ENCODE measurements at regions not wholly inside any gene's neighbourhood (a gene's known extent, or its start where the extent isn't known, plus 50 kb on each side); places are given as distances from the start of the nearest gene placed in this dataset.

- peaks cover 6% of the 10 kb centered on the region for H3K4me1 Mint-ChIP-seq (ENCODE audit: low read depth)
- H3K9me3 Mint-ChIP-seq = no peaks in the 10 kb centered on the region
- TF ChIP-seq, protein P1, sequence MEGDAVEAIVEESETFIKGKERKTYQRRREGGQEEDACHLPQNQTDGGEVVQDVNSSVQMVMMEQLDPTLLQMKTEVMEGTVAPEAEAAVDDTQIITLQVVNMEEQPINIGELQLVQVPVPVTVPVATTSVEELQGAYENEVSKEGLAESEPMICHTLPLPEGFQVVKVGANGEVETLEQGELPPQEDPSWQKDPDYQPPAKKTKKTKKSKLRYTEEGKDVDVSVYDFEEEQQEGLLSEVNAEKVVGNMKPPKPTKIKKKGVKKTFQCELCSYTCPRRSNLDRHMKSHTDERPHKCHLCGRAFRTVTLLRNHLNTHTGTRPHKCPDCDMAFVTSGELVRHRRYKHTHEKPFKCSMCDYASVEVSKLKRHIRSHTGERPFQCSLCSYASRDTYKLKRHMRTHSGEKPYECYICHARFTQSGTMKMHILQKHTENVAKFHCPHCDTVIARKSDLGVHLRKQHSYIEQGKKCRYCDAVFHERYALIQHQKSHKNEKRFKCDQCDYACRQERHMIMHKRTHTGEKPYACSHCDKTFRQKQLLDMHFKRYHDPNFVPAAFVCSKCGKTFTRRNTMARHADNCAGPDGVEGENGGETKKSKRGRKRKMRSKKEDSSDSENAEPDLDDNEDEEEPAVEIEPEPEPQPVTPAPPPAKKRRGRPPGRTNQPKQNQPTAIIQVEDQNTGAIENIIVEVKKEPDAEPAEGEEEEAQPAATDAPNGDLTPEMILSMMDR (IDR thresholded peaks at IDR 0.05) = no peak
- DNase-seq = peak; percentile 55
- ChIA-PET POLR2A (no interaction called here), CTCF (interaction anchor here (0.6 to 1.1 kb wide), 6 partner anchors 10 to 824 kb away, joined by 3 to 5 read pairs (median 3); no protein-coding TSS in a partner anchor)
- peak; percentile 50 for ATAC-seq
- no peak overlapping the region for H3K4me3 Mint-ChIP-seq
- H3K27me3 Mint-ChIP-seq = peaks cover 2% of the 10 kb centered on the region
- no peak overlapping the region for H3K27ac Mint-ChIP-seq
- intact Hi-C loops (cut with micrococcal nuclease) = no loop called here
- H3K36me3 Mint-ChIP-seq (ENCODE audit: low read depth) = no peaks in the 10 kb centered on the region
These were observed 60.6 kb upstream of the TMCC3 start for GRCh38 chr12:94710933-94711332.

DNA sequence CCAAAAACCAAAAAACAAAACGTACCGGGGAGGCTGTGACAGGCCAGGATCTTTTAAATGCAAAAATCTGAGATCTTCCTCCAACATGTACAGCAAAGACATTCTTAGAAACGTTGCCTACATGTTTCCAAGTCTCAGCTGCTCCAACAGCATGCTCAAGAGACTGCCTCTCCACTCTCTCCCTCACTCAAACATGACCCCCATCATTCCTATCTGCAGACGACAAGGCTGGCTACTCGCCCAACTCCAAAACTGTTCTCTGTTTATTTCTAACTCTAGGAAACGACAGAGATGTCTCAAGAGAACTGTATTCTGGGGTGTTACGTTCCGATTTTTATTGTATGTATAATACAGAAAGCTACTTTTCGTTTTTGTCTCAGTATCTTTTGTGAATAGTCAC, 57.5 kb upstream of the TMCC3 start:
- Mint-ChIP-seq H3K27ac (no peak overlapping the region), H3K4me1 (ENCODE audit: low read depth) (peaks cover 6% of the 10 kb centered on the region), H3K9me3 (no peaks in the 10 kb centered on the region), H3K36me3 (ENCODE audit: low read depth) (no peaks in the 10 kb centered on the region), H3K27me3 (peaks cover 2% of the 10 kb centered on the region), H3K4me3 (no peak overlapping the region)
- TF ChIP-seq, protein P1 (IDR thresholded peaks at IDR 0.05) = no peak
- no peak for DNase-seq
- CTCF ChIA-PET = interaction anchor here (2.4 kb wide), 1 partner anchor 168 kb away, joined by 8 read pairs; no protein-coding TSS in a partner anchor
- ATAC-seq = no peak
- POLR2A ChIA-PET = no interaction called here
- intact Hi-C loops (cut with micrococcal nuclease) = no loop called here

DNA sequence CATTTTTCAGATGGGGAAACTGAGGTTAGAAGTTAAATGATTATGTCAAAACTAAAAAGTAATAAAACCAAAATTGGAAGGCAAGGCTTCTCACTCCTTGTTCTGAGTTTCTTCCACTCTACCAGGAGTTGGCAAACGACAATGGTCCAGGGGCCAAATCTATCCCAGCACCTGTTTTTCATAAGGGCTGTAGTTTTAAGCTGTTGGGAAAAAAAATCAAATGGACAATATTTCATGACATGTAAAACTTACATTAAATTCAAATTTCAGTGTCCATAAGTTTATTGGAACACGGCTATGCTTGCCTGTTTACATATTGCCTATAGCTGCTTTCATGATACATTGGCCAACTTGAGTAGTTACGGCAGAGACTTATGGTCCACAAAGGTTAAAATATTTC, 56.7 kb upstream of the TMCC3 start:
- no peak for ATAC-seq
- TF ChIP-seq, protein P1 (IDR thresholded peaks at IDR 0.05) = no peak
- no peak for DNase-seq
- Mint-ChIP-seq H3K9me3 (no peaks in the 10 kb centered on the region), H3K4me1 (ENCODE audit: low read depth) (peaks cover 6% of the 10 kb centered on the region), H3K36me3 (ENCODE audit: low read depth) (no peaks in the 10 kb centered on the region), H3K27ac (no peak overlapping the region), H3K27me3 (peaks cover 2% of the 10 kb centered on the region), H3K4me3 (no peak overlapping the region)
- POLR2A ChIA-PET = no interaction called here
- CTCF ChIA-PET = interaction anchor here (2.4 kb wide), 1 partner anchor 169 kb away, joined by 8 read pairs; no protein-coding TSS in a partner anchor
- intact Hi-C loops (cut with micrococcal nuclease) = no loop called here

- intact Hi-C loops (cut with micrococcal nuclease) = no loop called here
- H3K27me3 Mint-ChIP-seq = peaks cover 2% of the 10 kb centered on the region
These were observed 55.9 kb upstream of the TMCC3 start for GRCh38 chr12:94706250-94706661.

DNA sequence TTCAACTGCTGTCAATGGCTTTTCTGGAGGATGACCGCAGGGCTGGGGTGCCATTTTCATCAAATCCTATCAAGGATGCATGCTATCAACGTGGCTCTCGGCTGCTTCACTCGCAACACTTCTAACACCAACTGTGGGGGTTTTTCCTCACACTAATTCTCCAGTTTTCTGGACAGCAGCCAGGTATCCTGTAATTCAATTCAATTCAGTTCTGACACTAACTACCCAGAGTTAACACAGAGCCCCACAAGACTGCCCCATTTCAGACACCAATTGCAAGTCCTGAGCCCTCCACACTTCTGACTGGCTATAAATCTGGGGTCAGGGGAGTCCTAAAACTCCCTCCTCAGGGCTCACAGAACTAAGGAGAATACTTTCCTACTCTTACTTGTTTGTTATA, 55.3 kb upstream of the TMCC3 start:
- TF ChIP-seq, protein P1 (IDR thresholded peaks at IDR 0.05) = no peak
- no peaks in the 10 kb centered on the region for H3K9me3 Mint-ChIP-seq
- intact Hi-C loops (cut with micrococcal nuclease) = no loop called here
- no peak for ATAC-seq
- CTCF ChIA-PET = interaction anchor here (1.0 kb wide), 1 partner anchor 9 kb away, joined by 4 read pairs; no protein-coding TSS in a partner anchor
- no peaks in the 10 kb centered on the region for H3K36me3 Mint-ChIP-seq (ENCODE audit: low read depth)
- no peak overlapping the region for H3K27ac Mint-ChIP-seq
- POLR2A ChIA-PET = no interaction called here
- DNase-seq = no peak
- no peak overlapping the region for H3K4me3 Mint-ChIP-seq
- H3K4me1 Mint-ChIP-seq (ENCODE audit: low read depth) = peaks cover 6% of the 10 kb centered on the region
- H3K27me3 Mint-ChIP-seq = peaks cover 2% of the 10 kb centered on the region

More at GRCh38 chr12:94706250-94706661, 55.9 kb upstream of the TMCC3 start:
- DNase-seq (peak; percentile 14), ATAC-seq (peak; percentile 88)
- Mint-ChIP-seq H3K4me1 (ENCODE audit: low read depth) (peaks cover 6% of the 10 kb centered on the region), H3K4me3 (no peak overlapping the region), H3K36me3 (ENCODE audit: low read depth) (no peaks in the 10 kb centered on the region), H3K27ac (no peak overlapping the region), H3K9me3 (no peaks in the 10 kb centered on the region)
- CTCF ChIA-PET = interaction anchor here (1.0 kb wide), 1 partner anchor 9 kb away, joined by 4 read pairs; no protein-coding TSS in a partner anchor
- TF ChIP-seq, protein P1 (IDR thresholded peaks at IDR 0.05) = no peak
- POLR2A ChIA-PET = no interaction called here
